ENCODE measurements at regions not wholly inside any gene's neighbourhood (a gene's known extent, or its start where the extent isn't known, plus 50 kb on each side); places are given as distances from the start of the nearest gene placed in this dataset.

DNA sequence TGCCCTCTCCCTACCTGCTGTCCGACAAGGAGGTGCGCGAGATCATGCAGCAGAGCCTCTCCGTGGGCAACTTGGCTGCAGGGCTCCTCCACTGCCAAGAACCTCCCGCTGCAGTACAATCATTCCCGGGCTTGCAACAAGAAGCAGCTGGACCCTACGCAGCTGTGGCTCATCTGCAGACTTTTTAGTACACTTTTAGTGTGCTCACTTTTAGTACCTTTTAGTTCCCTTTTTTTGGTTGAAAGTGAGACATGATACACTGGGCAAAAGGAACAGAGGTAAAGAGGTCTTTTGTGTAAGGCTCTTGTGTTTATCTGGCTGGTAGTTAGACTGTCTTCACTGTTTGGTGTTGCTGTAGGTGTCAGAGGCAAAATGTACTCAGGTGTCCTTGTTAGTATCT, 58.1 kb upstream of the SPTLC1 start:
- no peaks in the 10 kb centered on the region for H3K4me1 ChIP-seq (ENCODE audit: control insufficient read depth, insufficient read depth, low read length)
- DNase-seq (ENCODE audit: low read depth): no peak
- H3K9me3 ChIP-seq (ENCODE audit: control insufficient read depth, low read length): peaks cover 22% of the 10 kb centered on the region
- no peak overlapping the region for H3K4me3 ChIP-seq (ENCODE audit: low read length)
- peaks cover 33% of the 10 kb centered on the region for H3K27me3 ChIP-seq (replicated peaks; ENCODE audit: control insufficient read depth, insufficient read depth, low read length)
- no peaks in the 10 kb centered on the region for H3K36me3 ChIP-seq (ENCODE audit: control insufficient read depth, insufficient read depth, low read length, severe bottlenecking)
- H3K9ac ChIP-seq (ENCODE audit: low read length): no peak overlapping the region

DNA sequence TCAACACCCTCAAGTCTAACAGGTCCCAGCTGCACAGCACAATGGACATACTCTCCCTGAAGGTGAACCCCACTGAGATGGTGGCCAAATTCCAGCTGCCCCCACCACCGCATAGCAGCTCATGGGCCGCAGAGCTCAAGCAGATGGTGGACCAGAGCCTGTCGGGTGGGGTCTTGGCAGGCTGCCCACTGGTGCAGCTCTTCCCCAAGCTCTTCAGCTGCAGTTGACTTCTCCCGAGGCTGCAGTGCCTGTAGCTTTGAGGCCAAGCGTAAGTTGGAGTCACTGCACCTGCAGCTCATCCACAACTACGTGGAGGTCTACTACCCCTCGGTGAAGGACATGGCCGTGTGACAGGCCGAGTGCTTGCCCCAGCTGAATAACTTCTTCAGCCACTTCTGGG, 56.6 kb upstream of the SPTLC1 start:
- Histone ChIP-seq H3K9me3 (ENCODE audit: control insufficient read depth, low read length) (peaks cover 22% of the 10 kb centered on the region), H3K27me3 (replicated peaks; ENCODE audit: control insufficient read depth, insufficient read depth, low read length) (peaks cover 32% of the 10 kb centered on the region), H3K4me3 (ENCODE audit: low read length) (no peak overlapping the region), H3K4me1 (ENCODE audit: control insufficient read depth, insufficient read depth, low read length) (no peaks in the 10 kb centered on the region), H3K36me3 (ENCODE audit: control insufficient read depth, insufficient read depth, low read length, severe bottlenecking) (no peaks in the 10 kb centered on the region), H3K9ac (ENCODE audit: low read length) (no peak overlapping the region)
- DNase-seq (ENCODE audit: low read depth): no peak

DNA sequence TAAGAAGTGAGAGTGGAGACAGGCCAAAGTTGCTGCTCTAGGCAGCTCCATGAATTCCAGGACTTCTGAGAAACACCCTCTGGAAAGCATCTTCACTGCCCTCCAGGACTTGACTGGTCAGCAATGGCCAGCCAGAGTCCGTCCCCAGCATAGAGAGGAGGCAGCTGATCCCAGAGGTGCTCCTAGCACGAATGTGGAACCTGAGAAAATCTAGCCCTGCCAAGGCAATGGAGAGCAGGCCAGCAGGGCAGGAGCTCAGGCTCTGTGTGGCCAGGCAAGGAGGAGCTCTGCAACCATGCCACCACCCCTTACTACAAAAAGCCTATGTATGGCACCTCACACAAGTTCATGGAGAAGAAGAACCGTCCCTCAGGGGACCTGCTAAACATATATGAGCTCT, 56.1 kb upstream of the SPTLC1 start:
- Histone ChIP-seq H3K27me3 (replicated peaks; ENCODE audit: control insufficient read depth, insufficient read depth, low read length) (peaks cover 32% of the 10 kb centered on the region), H3K4me3 (ENCODE audit: low read length) (no peak overlapping the region), H3K9me3 (ENCODE audit: control insufficient read depth, low read length) (peaks cover 22% of the 10 kb centered on the region), H3K9ac (ENCODE audit: low read length) (no peak overlapping the region), H3K4me1 (ENCODE audit: control insufficient read depth, insufficient read depth, low read length) (no peaks in the 10 kb centered on the region), H3K36me3 (ENCODE audit: control insufficient read depth, insufficient read depth, low read length, severe bottlenecking) (no peaks in the 10 kb centered on the region)
- no peak for DNase-seq (ENCODE audit: low read depth)

DNA sequence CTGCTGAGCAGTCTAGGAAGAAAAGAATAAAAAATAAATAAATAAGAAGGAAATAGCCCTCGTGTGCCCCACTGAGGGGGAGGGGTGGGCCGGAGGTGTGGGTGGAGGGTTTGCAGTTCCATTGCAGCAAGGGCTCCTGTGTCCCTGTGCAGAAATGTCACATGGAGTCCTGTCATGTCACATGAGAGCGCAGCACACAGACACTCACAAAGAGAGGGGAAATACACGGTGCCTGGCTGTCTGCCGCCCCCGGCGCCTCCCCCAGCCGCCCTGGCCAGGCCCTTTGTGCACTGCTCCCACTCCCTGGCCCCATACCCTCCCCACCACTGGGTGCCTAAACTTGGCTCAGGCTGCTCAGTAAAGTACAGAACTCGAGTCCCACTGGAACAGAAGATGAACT, 55.6 kb upstream of the SPTLC1 start:
- Histone ChIP-seq H3K9me3 (ENCODE audit: control insufficient read depth, low read length) (peaks cover 22% of the 10 kb centered on the region), H3K4me1 (ENCODE audit: control insufficient read depth, insufficient read depth, low read length) (no peaks in the 10 kb centered on the region), H3K4me3 (ENCODE audit: low read length) (no peak overlapping the region), H3K9ac (ENCODE audit: low read length) (no peak overlapping the region), H3K27me3 (replicated peaks; ENCODE audit: control insufficient read depth, insufficient read depth, low read length) (peaks cover 29% of the 10 kb centered on the region), H3K36me3 (ENCODE audit: control insufficient read depth, insufficient read depth, low read length, severe bottlenecking) (no peaks in the 10 kb centered on the region)
- DNase-seq (ENCODE audit: low read depth): no peak

DNA sequence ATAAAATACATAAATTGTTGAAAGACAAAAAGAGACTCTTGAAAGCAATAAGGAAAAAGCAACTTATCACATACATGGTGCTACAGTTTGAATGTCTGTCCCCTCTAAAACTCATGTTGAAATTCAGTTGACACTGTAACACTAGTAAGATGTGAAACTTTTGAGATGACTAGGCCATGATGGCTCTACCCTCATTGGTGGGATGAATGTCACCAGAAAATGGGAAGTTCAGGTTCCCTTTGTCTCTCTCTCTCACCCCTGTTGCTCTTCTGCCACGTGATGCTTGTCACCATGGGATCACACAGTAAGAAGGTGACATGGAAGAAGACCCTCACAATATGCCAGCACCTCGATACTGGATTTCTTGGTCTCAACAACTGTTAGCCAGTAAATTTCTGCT, 50.3 kb upstream of the SPTLC1 start:
- Histone ChIP-seq H3K27me3 (replicated peaks; ENCODE audit: control insufficient read depth, insufficient read depth, low read length) (no peaks in the 10 kb centered on the region), H3K9me3 (ENCODE audit: control insufficient read depth, low read length) (peaks cover 11% of the 10 kb centered on the region), H3K36me3 (ENCODE audit: control insufficient read depth, insufficient read depth, low read length, severe bottlenecking) (no peaks in the 10 kb centered on the region), H3K4me3 (ENCODE audit: low read length) (no peak overlapping the region), H3K4me1 (ENCODE audit: control insufficient read depth, insufficient read depth, low read length) (peaks cover 4% of the 10 kb centered on the region), H3K9ac (ENCODE audit: low read length) (no peak overlapping the region)
- no peak for DNase-seq (ENCODE audit: low read depth)
